Activated CD4-positive, alpha-beta T cell treated with anti-CD3 and anti-CD28 coated beads, Interleukin-2, amount 50 U/mL, for 48 hours (primary cell): ENCODE measurements at regions not wholly inside any gene's neighbourhood (a gene's known extent, or its start where the extent isn't known, plus 50 kb on each side); places are given as distances from the start of the nearest gene placed in this dataset.

Source experiments
- DNase-seq, 2 experiments: peaks; one replicate each; pipeline ENCODE4 v3.0.0-alpha.2; 2020

DNA sequence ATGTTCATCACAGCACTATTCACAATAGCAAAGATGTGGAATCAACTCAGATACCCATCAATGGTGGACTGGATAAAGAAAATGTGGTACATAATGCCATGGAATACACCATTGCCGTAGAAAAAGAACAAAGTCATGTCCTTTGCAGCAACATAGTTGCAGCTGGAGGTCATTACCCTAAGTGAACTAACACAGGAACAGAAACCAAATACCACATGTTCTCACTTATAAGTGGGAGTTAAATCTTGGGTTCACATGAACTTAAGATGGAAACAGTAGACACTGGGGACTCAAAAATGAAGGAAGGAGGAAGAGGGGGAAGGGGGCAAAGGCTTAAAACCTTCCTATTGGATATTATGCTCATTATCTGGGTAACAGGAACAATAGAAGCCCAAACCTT is 228.1 kb upstream of the RAB6C start:
- DNase-seq = no peak

DNA sequence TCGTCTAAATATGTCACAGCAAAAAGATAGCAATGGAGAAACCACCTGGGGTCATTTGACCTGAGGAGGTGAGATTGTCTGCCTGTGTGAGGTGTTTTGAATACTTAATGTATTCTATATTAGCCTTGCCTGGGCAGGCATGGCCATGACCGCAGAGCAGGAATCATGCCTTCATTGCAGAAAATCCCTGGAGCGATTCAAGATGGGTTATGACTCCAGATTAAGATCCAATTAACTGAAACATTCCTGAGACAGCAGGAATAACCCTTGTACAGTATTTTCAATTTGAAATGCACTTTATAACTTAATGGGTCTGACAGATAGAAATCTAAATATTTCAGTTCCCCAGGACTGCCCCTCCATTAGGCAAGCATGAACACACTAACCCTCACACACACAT is 227.3 kb upstream of the RAB6C start:
- DNase-seq = no peak

DNA sequence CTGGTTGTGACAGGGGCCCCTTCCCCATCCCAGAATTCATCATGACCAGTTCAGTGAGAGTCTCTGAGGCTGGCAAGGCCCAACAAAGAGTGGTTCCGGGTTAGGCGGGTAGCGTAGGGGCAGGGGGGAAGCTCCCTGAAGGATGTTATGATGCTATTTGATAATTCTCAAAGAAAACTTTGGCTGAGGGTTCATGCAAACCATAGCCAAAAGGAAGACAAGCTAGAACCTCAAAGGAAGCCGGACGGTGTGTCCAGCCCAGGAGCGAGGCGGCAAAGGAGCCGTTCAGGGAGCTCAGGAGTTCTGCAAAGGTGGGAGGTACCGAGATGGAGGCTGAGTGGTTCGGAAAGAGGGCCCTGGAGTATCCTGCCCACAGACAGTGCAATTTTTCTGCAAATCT is 226.8 kb upstream of the RAB6C start:
- no peak for DNase-seq

DNA sequence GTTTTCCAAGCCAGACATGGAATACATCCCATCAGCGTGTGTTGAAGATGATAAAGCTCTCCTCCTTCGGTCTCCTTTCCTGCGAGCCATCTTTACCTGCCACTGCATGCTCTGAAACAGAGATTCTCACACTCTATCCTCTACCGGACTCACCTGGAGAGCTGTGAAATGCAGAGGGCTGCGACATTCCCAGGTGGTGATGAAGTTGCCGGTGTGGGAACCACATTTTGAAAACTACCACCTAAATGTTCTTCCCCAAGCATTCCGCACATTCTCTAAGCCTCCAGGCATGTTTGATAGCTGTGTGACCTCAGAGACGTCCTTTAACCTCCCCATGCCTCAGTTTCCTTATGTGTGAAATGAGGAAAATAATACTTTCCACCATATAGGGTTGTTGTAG is 226.2 kb upstream of the RAB6C start:
- DNase-seq = no peak

DNA sequence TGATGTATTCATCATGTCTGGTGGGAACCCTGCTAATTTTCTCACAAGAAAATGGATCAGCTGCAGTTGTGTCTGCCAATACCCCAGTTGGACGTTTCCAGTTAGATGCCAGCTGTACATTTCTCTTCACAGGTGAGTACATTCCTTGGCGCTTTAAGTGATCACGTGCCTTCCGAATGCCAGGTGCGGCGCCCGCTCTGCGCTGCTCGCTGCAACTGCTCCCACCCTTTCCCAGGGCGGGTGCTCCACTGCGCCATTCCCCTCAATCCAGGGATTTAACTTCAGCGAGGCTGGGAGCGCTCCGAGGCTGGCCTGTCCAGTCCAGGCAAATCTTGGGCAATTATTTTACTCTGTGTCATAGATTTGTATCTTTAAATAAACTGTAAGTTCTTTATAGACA is 225.0 kb upstream of the RAB6C start:
- no peak for DNase-seq

DNA sequence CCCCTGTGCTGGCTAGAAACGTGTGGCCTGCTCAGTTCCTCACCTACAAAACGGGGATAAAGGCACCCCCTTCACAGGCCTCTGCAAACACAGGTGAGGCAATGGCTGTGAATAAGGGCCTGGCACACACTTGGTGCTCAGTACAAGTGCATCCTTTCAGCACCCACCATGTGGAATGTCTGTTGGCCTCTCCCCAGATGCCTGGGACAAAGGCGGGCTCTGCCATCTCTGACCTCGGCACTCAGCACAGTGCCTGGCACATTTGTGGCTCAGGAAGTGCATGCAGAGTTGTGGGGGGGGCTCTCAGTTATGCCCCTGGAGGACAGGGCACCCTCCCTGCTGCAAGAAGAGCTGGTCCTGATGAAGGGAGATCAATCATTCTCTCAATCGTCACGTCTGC is 224.6 kb upstream of the RAB6C start:
- no peak for DNase-seq

DNA sequence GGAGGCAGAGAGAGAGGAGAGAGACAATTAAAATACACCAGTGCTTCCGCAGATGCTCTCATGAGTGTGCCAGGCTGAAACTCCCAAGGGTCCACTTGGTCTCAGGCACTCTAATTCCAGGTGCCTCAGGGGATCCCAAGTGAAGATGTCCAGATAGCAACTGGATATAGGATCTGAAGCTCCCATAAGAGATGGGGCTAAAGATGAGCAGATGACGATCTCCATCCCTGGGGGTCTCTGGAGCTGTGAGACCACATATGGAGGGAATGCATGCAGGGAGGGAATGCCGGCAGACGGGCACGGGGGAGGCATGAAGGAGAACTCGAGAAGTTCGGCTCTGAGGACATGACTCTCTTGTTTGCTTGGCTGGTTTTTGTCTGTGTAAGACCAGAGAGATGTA is 223.7 kb upstream of the RAB6C start:
- no peak for DNase-seq

DNA sequence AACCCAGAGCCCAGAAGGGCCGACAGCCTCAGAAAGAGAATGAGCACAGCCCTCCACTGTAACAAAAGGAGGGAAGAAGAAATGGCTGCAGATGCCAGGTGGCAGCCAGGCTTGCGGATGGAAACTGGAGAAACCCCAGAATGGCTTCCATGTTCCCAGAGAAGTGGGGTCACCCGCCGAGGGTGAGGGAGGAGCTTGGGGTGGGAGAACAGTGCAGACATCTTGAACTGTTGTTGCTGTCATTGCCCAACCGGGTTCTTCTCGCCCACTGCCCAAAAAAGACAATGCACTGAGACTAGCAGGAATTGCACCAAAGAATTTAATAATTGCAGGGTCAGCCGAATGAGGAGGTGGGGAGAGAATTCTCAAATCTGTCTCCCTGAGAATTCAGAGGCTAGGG is 223.2 kb upstream of the RAB6C start:
- DNase-seq = no peak

DNA sequence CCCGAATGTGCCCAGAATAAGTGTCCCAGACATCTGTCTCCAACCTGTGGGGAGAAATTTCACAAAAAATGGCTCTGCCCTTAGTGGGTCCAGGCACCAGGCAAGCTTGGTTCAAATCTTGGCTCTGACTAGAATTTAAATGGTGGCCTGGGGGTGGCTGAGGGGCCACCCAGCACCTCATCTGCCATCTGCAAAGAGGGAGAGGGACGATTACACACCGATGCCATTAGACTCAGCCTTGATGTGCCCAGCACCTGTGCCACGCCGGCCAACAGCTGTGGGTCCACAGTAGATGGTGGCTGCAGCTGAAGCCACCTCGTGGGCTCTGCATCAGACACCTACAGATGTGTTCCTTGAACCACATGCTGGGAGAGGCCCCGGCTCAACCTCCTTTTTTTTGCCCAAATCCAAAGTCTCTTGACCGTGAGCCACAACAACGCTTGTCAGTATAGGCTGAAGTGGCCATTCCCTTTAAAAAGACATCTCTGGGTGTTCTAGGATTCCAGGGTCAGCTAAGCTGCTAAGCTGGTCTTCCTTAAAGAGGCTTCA is 222.0 kb upstream of the RAB6C start:
- no peak for DNase-seq

DNA sequence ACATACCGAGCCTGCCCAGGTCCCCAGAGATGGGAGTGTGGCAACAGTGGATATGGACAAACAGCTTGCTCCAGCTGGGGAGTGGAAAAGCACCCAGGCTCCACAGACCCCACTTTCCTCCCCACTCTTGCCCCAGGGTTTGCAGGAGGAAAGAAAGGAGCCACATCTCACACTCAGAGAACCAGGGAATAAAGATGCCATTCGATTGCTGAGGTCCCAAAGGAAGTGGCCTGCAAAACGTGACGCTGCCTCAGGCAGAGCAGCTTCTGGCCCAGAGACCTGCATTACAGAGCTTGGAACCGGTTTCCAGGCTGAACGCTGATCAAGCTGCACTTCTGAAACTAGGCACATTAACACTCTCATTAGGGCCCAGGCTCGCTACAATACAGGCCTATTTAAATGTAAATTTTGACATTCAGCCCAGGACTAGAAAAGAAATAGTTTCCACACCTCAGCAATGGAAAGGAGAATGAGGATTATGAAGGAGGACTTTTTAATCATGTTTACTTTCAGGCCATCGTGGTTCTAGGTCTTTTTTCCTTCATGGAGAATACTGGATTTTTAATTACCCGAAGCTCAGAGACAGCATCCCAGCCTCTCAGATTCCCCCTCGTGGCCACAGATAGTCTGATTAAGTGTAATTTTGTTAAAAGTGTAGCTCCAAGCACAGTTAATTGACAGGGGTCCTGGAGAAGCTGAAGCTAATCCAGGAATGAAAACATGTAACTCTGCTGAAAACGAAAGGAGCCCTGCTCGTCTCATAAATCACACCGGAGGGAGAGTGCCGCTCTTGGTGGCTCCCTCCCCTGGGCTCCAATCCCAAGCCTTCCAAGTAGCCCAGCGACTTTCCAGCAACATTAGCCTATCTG is 221.3 kb upstream of the RAB6C start:
- DNase-seq = no peak

DNA sequence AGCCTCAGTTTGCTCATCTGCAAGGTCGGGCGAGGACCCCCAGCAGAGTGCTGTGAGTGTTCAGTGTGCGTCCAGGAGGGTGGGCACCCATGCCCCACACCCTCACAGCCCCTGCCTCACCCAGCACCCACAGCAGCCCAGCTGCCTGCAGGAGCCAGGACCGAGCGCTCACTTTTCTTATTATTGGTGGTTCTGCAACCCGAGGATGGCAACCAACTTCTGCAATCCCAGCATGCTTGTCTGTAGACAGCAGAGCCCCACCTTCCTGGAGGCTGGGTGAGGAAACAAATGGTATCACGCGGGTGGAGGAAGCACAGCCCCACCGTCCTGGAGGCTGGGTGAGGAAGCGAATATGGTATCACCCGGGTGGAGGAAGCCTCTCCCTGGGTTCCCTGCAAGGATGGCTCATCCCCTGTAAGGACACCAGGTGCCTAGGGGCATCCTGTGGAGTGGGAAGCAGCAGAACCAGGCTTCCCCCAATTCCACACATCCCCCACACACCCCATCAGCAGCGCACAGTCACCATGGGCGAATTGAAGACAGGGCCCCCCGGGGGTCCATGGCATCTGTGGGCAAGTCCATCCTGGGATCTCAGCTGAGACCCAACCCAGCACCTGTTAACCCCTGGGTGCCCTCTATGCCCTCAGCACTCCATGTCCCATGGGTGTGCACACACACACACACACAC is 220.5 kb upstream of the RAB6C start:
- no peak for DNase-seq

DNA sequence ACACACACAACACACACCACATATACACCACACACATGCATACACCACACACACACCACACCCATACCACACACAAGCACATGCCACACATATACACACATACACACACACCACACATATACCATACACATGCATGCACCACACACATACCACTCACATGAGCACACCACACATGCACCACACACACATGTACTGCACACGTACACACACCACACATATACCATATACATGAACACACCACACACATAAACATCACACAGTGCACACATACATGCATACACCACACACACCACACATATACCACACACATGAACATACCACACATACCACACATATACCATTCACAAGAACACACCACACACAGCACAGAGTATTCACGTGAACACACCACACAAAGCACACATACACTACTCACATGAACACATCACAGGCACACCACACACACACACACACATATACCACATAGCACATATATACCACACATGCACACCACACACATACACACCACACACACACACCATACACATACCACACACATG is 219.9 kb upstream of the RAB6C start:
- DNase-seq = no peak

DNA sequence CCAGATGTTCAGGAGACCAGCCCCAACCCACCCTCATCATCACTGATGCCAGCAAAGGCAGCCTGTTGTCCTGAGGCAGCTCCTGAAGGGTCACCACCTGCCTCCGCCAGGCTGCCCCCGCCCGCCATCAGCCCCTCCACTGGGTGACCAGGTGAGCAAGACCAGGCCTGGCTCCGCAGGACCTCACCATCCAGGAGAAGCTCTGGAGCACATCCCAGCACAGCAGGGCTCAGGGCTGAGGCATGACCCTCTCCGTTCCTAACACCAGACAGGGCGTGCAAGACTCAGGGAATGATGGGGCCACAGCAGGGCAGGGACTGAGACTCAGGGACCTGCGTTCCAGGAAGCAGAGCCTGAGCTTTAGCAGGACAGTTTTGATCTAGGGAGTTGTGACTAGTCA is 218.8 kb upstream of the RAB6C start:
- no peak for DNase-seq

DNA sequence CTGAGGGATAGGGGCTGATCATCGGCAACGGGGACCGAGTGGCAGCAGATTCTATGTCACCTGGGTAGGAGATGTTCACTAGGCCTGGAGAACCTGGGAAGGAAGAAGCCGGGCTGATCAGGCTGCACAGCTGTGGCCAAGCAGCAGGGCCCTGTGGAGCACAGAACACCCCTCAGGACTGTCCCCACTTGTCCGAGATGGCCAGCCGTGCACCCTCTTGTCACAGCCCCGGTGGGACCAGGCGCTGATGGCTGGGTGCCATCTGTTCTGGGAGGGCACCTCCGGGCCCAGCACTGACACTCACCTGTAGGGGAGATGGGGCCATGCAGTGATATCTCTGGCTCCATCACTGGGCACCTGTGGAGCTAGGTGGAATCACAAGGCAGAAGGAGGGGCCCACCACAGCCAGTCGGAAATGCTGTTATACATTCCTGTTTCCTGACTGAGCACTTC is 217.9 kb upstream of the RAB6C start:
- DNase-seq = no peak

DNA sequence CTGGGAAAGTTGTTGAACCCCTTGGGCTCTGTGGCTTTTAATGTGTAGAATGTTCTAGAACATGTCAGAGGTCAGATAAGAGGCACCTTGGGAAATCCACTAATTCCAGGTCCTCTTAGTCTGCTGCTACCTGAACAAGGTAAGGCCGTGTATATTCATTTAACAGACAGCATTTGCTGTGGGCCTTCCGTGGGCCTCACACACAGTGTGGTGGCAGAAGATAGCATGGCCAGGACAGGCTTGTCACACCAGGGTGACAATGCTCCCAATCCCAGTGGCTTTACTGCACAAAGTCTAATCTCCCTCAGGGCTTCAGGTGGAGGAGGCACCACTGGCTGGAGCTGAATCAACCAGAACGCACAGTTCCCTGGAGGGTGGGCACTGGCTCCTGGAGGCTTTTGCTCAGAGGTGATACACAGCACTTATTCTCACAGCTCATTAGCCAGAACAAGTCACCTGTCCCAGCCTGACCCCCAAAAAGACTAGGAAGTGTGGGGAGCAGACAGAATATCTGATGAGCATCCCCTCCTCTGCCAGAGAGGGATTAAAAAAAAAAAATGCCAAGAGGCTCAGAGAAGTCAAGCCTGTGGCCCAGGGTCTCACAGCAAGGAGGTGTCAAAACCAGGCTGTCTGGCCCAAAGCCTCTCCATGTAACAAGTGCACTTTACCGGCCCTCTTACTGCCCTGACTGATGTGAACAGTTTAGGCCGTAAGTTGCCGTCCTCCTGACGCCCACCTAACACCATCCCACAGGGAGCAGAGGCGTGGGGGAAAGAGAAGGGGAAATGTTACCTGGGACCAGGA is 216.9 kb upstream of the RAB6C start:
- DNase-seq = no peak

DNA sequence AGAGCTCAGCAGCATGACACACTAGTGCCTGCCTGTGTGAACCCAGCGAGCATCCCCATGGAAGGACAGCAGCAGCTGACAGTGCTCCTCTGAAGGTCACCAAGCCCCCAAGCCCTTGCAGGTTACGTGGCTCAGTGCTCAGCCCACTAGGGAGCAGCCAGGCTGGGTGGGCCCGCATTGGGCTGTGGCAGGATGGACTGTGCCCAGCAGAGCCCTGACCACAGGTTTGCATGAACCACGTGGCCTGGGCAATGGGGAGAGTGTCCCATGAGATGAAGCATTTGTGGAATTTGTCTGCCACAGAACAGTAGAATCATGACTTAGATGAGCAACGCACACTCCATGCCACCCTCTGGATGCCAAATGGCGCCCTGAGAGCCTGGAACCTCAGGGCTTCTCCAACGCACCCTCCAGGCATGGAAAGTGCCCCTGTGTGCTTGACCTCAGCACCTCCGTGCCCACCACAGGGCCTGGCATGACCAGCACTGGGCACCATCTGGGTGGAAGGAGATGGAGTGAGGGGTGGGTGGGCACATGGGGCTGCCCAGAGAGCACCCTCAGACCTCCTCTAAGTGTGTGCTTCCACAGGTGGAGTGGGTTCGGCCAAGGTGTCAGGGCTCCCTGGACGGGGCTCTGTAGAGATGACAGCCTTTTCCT is 216.1 kb upstream of the RAB6C start:
- DNase-seq = no peak

DNA sequence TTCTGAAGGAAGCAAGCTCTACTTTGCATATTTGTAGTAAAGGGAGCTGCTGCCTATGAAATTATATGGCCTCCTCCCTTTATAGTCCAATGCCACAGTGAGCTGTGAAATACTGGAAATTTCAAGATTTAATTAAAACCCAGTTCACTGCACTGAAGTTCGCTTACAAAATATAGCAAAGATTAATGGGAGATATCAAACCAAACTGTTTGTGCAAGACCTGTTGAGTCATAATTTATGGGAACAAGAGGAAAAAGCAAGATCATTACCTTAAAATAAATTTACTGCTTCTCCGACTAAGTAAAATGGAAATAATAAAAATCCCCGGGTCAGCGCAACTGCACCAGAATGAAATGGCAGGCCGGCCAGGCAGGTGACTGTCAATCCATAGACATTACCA is 215.5 kb upstream of the RAB6C start:
- no peak for DNase-seq

DNA sequence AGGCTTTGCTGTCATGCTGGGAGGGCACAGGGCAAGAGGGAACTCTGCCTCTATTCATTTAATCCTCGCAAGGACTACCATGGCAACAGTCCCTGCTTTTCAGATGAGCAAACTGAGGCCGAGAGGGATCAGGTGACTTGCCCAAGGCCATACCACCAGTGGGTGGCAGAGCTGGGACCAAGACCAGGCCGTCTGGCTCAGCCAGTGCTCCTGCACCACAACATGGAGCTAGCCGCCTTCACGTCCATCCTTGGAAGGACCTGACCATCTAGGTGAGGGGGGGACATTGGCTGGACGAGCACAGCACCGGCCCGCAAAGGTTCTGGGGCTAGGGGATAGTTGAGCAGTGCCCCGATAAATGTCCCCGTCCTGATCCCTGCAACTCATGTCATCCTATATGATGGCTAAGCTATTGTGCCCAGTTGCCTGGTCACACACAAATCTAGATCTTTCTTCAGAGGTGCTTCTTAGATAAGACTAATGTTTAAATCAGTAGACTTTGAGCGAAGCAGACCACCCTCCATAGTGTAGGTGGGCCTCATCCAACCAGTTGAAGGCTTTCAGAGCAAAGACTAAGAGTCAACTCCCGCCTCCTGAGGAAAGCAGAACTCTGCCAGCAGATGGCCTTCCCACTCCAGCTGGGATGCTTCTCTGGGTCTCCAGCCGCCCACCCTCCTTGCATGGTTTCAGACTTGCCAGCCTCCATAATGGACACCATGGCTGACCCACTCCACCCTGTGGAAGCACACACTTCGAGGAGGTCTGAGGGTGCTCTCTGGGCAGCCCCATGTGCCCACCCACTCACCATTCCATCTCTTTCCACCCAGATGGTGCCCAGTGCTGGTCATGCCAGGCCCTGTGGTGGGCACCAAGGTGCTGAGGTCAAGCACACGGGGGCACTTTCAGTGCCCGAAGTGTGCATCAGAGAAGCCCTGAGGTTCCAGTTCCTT is 214.8 kb upstream of the RAB6C start:
- no peak for DNase-seq

DNA sequence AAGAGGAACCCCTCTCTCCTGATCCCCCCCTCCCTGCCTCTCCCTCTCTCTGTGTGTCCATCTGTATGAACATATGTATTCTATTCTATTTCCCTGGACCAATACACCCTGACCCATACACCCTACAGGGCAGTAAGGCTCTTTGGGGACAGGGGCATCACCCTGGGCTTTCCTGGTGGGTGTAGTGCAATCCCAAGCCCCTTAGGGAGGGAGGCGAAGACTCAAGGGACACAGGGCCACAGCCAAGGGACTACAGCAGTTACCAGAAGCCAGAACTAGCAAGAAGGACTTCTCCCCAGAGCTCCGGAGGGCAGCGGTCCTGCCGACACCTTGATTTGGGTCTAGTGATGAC is 214.2 kb upstream of the RAB6C start:
- no peak for DNase-seq

DNA sequence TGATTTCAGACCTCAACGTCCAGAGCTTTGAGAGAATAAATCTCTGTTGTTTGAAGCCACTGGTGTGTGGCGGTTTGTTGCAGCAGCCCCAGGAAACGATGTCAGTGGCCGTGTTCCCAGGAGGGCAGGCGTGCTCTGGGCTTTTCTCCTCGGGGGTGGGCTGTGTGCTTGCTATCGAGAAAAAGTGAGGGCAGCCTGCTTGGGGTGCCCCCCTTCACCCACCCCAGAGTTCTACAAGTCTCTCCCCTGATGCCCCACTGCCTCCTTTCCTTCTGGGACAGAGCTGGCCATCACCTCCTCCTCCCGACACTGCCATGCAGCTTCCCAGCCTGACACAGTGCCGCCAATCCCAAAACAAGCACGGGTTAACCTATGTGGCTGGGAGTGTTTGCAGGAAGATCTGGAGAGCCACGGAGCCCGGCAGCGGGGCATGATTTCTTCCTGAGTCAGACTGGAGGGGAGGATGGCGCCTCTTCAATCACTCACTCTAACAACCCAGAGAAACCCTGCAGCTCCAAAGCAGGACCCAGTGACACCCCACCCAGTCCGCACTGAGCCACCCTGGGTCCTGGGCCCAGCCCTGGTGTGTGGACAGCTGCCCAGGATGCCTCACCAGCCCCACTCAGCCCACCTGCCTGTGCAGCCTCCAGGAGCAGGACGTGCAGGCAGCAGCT is 213.7 kb upstream of the RAB6C start:
- no peak for DNase-seq
